CD4-positive, alpha-beta T cell treated with Interleukin-4 for 1 hour (primary cell): ENCODE measurements at regions not wholly inside any gene's neighbourhood (a gene's known extent, or its start where the extent isn't known, plus 50 kb on each side); places are given as distances from the start of the nearest gene placed in this dataset.
"Not testable (repeated sequence)": the region's sequence is repeated elsewhere in the genome, so short reads cannot be mapped to it uniquely, and the experiment has no call there.

Experiments
- DNase-seq, 2 donors: peaks; one replicate each; pipeline ENCODE4 v3.0.0-alpha.2; 2020 to 2022

DNA sequence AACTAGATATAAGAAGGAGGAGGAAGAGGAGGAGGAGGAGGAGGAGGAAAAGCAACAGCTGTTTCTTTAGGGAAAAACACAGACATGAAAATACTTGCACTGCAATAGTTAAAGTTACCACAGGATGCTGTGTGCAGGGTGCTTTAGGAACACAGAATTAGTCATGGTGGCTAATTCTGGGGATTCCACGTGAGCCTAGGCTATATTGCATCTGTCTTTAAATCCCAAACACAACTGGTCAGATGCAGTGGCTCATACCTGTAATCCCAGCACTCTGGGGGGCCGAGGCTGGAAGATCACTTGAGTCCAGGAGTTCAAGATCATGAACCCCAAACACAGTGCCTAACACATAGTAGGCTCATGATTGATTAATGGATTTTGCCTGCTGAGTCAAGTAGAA is 155.3 kb upstream of the C16orf82 start:
- DNase-seq, result no peak

DNA sequence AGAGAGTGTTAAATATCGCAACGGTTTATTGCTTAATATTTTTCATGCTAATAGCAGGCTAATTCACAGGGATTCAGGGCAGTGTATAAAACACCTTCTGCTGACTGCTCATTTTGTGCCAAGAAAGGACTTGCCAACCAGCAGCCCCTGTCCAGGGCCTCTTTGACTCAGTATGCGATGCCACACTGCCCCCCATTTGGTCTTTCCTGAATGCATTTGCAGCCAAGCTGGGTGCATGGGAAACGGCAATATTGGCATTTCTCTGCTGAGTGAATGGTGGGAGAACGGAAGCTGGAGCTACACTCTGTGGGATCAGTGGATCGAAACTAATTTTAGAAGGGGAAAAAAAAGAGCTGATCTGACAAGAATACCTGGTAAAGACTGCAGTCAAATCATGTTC is 152.9 kb upstream of the C16orf82 start:
- DNase-seq, result no peak

GRCh38 chr16:26930786-26931581 is 135.7 kb upstream of the C16orf82 start:
- no peak for DNase-seq

GRCh38 chr16:26950636-26951035 is 116.1 kb upstream of the C16orf82 start:
- no peak for DNase-seq

DNA sequence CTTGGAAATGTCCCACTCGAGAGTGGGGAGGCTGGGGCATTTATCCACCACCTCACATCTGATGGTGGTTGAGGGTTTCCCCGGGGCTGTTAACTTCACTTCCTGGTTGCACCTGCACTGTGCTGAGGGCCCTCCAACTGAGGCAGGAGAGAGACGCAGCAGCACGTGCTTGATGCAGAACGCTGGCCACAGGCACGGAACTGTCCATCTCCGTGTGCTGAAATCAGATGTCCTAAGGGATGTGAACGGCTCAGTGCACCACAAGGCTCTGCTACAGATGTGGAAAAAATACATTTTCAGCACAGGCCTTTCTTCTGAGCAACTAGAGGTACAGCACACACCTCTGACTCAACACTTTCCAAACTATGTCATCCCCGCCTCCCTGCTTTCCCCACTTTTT is 114.8 kb upstream of the C16orf82 start:
- DNase-seq, result no peak

DNA sequence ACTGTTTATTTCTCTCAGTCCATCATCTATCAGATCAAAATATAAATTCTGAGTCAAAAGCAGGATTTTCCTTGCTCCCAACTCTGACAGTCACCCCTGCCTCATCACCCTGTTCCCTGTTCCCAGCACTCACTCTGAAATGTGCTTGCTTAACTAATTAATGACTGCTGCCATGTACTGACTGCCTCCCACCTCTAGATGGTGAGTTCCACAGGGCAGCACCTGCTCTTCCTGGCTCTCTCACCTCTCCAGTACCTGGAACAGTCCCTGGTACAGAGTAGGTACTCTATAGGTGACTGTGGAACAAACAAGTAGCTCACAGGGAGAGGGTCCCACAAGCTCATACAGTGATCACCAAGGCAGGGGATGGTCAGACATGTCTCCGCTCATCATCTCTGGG is 114.3 kb upstream of the C16orf82 start:
- DNase-seq, result no peak

DNA sequence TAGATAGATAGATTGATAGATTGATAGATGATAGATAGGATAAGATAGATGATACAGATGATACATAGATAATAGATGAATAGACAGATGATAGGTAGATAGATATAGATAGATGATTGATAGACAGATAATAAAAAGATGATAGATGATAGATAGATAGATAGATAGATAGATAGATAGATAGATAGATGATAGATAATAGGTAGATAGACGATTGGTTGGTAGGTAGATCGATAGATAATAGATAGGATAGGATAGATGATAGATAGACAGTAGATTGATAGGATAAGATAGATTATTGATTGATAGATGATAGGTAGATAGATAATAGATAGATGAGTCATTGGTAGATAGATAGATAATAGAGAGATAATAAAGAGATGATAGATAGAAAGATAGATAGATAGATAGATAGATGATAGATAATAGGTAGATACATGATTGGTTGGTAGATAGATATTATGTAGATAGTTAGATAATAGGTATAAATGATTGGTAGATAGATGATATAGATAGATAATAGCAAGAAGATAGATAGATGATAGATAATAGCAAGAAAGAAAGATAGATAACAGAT is 109.4 kb upstream of the C16orf82 start:
- no peak for DNase-seq

GRCh38 chr16:26959416-26960009 is 107.2 kb upstream of the C16orf82 start:
- no peak for DNase-seq

DNA sequence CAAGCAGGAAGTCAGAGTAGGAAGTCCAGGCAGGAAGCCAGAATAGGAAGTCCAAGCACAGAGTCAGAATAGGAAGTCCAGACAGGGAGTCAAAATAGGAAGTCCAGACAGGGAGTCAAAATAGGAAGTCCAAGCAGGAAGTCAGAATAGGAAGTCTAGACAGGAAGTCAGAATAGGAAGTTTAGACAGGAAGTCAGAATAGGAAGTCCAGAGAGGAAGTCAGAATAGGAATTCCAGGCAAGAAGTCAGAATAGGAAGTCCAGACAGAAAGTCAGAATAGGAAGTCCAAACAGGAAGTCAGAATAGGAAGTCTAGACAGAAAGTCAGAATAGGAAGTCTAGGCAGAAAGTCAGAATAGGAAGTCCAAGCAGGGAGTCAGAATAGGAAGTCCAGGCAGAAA is 105.3 kb upstream of the C16orf82 start:
- no peak for DNase-seq

DNA sequence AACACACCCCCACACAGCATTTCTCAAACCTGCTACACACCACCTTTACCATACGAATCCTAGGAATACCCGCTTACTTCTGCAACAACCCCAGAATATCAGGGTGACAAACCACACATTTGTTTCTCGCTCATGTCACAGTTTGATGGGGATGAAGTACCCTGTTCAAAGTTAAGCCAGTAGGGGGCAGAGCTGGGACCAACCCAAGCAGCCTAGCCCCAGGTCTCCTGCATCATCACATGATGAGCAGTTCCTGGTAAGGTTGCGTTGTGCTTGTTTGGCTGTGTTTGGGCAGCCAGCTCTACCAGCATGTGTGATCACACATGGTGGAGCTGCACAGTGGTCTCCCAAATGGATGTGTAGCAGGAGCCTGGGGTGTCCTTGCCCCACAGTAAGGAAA is 103.6 kb upstream of the C16orf82 start:
- peak in 1 of 2 donors; percentile 10 for DNase-seq

DNA sequence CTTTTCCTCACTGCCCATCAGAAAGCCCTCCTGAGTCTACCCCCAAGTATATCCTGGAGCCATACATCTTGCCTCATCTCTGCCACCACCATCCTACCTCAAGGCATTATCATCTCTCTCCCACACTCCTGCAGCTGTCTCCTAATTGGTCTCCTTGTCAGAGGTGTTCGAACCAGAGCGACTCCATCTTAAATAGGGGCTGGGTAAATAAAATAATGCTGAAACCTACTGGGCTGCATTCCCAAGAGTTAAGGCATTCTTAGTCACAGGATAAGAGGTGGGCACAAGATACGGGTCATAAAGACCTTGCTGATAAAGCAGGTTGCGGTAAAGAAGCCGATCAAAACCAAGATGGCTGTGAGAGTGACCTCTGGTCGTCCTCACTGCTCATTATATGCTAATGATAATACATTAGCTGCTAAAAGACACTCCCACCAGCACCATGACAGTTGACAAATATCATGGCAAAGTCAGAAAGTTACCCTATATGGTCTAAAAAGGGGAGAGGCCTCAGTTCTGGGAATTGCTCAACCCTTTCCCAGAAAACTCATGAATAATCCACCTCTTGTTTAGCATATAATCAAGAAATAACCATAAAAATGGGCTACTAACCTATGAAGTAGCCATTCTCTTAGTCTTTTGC is 97.0 kb upstream of the C16orf82 start:
- no peak for DNase-seq

GRCh38 chr16:26970292-26970691 is 96.4 kb upstream of the C16orf82 start:
- no peak for DNase-seq

DNA sequence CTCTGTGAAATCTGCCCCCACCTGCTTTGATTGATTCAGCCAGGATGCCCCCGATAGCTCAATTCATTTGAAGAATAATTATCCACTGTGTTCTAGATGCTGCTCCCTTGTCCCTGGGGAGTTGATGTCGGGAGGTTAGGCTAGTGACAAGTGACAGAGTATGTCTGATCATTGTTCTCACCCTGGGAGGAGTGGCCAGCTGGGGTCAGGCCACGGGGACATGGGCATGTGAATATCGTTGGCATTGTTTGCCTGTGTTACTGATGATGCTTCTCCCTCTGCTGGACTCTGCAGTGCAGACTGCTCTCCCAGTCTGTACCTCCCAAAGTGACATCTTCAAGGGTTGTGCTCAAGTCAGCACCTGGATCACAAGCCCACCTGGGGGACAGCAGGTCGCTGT is 89.9 kb upstream of the C16orf82 start:
- no peak for DNase-seq

- no peak for DNase-seq
These were observed 85.3 kb upstream of the C16orf82 start for GRCh38 chr16:26981266-26981938.

GRCh38 chr16:26982422-26982821 is 84.3 kb upstream of the C16orf82 start:
- no peak for DNase-seq

DNA sequence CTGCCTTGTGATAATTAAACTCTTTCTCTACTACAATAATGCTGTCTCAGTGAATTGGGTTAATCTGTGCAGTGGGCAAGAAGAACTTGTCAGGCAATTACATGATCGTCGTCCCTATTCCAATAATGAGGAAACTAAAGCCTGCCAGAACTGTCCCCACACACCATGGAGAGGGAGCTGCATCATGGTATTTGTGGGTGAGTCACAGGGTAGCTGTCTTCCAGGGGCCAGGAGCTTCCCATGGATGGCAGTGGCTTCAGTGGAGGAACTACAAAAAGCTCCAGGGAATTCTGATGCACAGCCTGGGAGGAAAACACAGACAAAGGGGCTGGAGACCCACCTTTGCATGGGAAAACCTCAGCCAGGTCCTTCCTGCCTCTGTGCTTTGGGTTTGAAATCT is 83.3 kb upstream of the C16orf82 start:
- no peak for DNase-seq

- no peak for DNase-seq
These were observed 81.3 kb upstream of the C16orf82 start for GRCh38 chr16:26985100-26986065.

DNA sequence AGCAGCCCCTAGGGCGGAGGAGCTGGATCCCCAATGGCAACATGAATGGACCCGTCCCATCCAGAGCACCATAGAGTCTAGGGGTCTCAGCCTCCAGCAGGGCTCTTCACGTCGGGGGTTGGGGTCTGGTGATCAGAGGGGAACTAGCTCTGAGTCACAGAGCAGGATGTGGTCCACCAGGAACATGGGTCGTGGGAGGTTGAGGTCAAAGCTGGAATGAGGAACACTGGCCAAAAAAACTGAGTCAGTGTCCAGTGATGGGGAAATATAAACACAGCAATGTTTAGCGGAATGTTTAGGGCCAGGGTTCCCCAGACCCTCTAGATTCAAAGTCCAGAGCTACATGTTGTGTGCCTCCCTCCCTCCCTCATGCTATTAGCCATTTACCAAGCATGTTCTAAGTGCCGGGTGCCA is 79.1 kb upstream of the C16orf82 start:
- no peak for DNase-seq

GRCh38 chr16:26988186-26988585 is 78.5 kb upstream of the C16orf82 start:
- DNase-seq, result no peak

GRCh38 chr16:26990384-26991120 is 76.2 kb upstream of the C16orf82 start:
- DNase-seq, result not testable (repeated sequence)

GRCh38 chr16:26992666-26993349 is 73.9 kb upstream of the C16orf82 start:
- DNase-seq, result no peak
